ENCODE measurements at regions not wholly inside any gene's neighbourhood (a gene's known extent, or its start where the extent isn't known, plus 50 kb on each side); places are given as distances from the start of the nearest gene placed in this dataset.

DNA sequence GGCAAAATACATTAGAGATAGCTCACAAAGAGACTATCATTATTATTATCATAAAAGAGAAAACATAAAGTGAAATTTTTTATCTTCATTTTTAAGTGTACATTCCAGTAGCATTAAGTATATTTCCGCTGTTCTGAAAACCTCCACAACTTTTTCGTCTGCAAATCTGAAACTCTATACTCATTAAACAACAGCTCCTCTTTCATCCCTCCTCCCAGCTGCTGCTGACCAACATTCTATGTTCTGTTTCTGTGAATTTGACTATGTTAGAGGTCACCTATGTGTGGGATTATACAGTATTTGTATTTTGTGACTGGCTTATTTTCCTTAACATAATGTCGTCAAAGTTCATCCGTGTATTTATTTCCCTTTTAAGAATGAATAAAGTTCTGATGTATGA is 429.3 kb upstream of the TPK1 start:
- H3K4me1 ChIP-seq, result no peaks in the 10 kb centered on the region
- H3K4me3 ChIP-seq, result no peak overlapping the region
- no peak for ATAC-seq
- H3K27me3 ChIP-seq (ENCODE audit: insufficient read depth in 3 of 3, low read length in 2 of 3), result no peaks in the 10 kb centered on the region
- WGBS, 3 donors, result 45 to 48% (median 45%) methylated on average over 4 of the region's 4 CpGs
- TF ChIP-seq, protein P1, sequence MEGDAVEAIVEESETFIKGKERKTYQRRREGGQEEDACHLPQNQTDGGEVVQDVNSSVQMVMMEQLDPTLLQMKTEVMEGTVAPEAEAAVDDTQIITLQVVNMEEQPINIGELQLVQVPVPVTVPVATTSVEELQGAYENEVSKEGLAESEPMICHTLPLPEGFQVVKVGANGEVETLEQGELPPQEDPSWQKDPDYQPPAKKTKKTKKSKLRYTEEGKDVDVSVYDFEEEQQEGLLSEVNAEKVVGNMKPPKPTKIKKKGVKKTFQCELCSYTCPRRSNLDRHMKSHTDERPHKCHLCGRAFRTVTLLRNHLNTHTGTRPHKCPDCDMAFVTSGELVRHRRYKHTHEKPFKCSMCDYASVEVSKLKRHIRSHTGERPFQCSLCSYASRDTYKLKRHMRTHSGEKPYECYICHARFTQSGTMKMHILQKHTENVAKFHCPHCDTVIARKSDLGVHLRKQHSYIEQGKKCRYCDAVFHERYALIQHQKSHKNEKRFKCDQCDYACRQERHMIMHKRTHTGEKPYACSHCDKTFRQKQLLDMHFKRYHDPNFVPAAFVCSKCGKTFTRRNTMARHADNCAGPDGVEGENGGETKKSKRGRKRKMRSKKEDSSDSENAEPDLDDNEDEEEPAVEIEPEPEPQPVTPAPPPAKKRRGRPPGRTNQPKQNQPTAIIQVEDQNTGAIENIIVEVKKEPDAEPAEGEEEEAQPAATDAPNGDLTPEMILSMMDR (IDR thresholded peaks at IDR 0.05), result no peak
- DNase-seq, result no peak
- H3K27ac ChIP-seq, result no peak overlapping the region
- intact Hi-C loops (cut with DNase I), result no loop called here
- no peaks in the 10 kb centered on the region for H3K36me3 ChIP-seq (ENCODE audit: insufficient read depth in 1 of 2, low read depth in 1 of 2)
- H3K9me3 ChIP-seq, result no peaks in the 10 kb centered on the region

DNA sequence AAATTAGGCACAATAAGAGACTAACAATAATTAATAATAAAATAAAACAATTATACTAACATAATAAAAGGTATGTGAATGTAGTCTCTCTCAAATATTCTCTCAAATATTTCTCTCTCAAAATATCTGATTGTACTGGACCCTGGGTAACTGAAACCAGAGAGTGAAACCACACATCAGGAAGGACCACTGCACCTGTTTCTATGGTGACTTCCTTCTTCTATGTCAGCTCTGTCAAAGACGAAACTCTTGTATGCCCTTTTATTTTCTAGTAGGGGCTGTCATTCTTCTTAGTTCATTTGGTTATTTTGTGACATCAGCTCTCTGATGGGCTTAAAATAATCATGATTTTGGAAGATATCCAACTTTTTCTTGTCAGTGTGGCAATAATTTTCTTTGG is 428.0 kb upstream of the TPK1 start:
- intact Hi-C loops (cut with DNase I), result no loop called here
- TF ChIP-seq, protein P1 (IDR thresholded peaks at IDR 0.05), result no peak
- H3K4me1 ChIP-seq, result no peaks in the 10 kb centered on the region

DNA sequence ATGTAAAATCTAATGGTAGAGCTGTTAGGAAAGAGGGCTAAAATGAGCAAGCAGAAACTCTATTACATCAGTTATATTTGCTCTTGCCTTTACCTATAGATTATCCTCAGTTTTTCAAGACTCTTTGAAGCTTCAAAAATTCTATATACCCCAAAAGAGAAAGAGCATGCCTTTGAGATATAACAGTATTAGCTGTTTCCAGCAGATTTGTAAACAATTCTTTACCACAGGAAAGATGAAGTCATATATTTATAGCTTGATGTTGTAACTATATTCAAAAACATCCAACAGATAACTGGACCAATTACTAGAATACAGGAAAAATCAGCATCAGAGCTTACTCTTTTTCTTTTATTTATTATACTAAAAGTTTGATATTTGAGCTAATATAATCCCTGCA is 416.2 kb upstream of the TPK1 start:
- H3K4me3 ChIP-seq, result no peak overlapping the region
- intact Hi-C loops (cut with DNase I), result no loop called here
- no peak for DNase-seq
- H3K9me3 ChIP-seq, result peaks cover 4% of the 10 kb centered on the region
- H3K27ac ChIP-seq, result no peak overlapping the region
- H3K4me1 ChIP-seq, result no peaks in the 10 kb centered on the region
- no peak for ATAC-seq
- H3K27me3 ChIP-seq (ENCODE audit: insufficient read depth in 3 of 3, low read length in 2 of 3), result no peaks in the 10 kb centered on the region
- TF ChIP-seq, protein P1 (IDR thresholded peaks at IDR 0.05), result no peak
- no peaks in the 10 kb centered on the region for H3K36me3 ChIP-seq (ENCODE audit: insufficient read depth in 1 of 2, low read depth in 1 of 2)

More for the DNA sequence above, 428.0 kb upstream of the TPK1 start:
- no peak for ATAC-seq
- WGBS, 3 donors, result 0 to 23% (median 14%) methylated on average over 1 of the region's 1 CpG
- Histone ChIP-seq H3K4me3 (no peak overlapping the region), H3K27ac (no peak overlapping the region), H3K9me3 (no peaks in the 10 kb centered on the region), H3K36me3 (ENCODE audit: insufficient read depth in 1 of 2, low read depth in 1 of 2) (no peaks in the 10 kb centered on the region), H3K27me3 (ENCODE audit: insufficient read depth in 3 of 3, low read length in 2 of 3) (no peaks in the 10 kb centered on the region)
- no peak for DNase-seq

DNA sequence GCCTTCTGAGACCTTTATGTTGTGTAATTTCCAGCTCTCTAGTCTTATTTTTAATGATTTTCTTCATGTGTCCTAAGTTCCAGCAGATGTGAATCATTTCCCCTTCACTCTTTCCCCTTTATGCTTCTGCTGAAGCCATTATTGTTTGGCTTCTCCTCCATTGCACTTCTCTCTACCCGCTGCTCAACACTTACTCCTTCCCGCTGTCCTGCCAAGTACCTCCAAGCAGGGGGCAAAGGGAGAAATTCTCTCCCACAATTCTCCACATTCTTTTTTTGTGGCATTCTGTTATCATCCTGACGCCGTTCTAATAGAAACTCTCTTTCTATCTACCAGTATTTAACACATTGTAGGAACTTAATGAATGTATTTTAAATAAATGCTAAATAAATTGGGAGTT is 388.9 kb upstream of the TPK1 start:
- H3K9me3 ChIP-seq, result no peaks in the 10 kb centered on the region
- no peak for ATAC-seq
- H3K4me1 ChIP-seq, result no peaks in the 10 kb centered on the region
- H3K27me3 ChIP-seq (ENCODE audit: insufficient read depth in 3 of 3, low read length in 2 of 3), result no peaks in the 10 kb centered on the region
- no peak overlapping the region for H3K4me3 ChIP-seq
- no peak overlapping the region for H3K27ac ChIP-seq
- H3K36me3 ChIP-seq (ENCODE audit: insufficient read depth in 1 of 2, low read depth in 1 of 2), result no peaks in the 10 kb centered on the region
- 44 to 49% (median 45%) methylated on average over 4 of the region's 4 CpGs for WGBS, 3 donors
- intact Hi-C loops (cut with DNase I), result no loop called here
- DNase-seq, result no peak
- TF ChIP-seq, protein P1 (IDR thresholded peaks at IDR 0.05), result no peak

DNA sequence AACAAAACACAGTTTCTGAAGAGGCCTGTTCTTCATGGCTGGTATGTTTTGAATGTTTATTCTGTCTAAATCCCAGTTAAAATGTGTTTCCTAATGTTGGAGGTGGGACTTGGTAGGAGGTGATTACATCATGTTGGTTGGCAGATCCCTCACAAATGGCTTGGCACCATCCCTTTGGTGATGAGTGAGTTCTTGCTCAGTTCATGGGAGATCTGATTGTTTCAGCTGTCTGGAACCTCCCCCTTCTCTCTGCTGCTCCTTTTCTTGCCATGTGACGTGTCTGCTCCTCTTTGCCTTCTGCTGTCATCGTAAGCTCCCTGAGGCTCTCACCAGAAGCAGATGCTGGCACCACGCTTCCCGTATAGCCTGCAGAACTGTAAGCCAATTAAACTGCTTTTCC is 383.6 kb upstream of the TPK1 start:
- Histone ChIP-seq H3K4me3 (no peak overlapping the region), H3K4me1 (no peaks in the 10 kb centered on the region), H3K9me3 (no peaks in the 10 kb centered on the region), H3K36me3 (ENCODE audit: insufficient read depth in 1 of 2, low read depth in 1 of 2) (no peaks in the 10 kb centered on the region), H3K27me3 (ENCODE audit: insufficient read depth in 3 of 3, low read length in 2 of 3) (no peaks in the 10 kb centered on the region), H3K27ac (no peak overlapping the region)
- TF ChIP-seq, protein P1 (IDR thresholded peaks at IDR 0.05), result no peak
- DNase-seq (no peak), ATAC-seq (no peak)
- intact Hi-C loops (cut with DNase I), result no loop called here
- 49 to 68% (median 63%) methylated on average over 4 of the region's 4 CpGs for WGBS, 3 donors
